ENCODE measurements at regions not wholly inside any gene's neighbourhood (a gene's known extent, or its start where the extent isn't known, plus 50 kb on each side); places are given as distances from the start of the nearest gene placed in this dataset.

GRCh38 chr5:159786901-159787691 is 129.2 kb upstream of the ADRA1B start:
- intact Hi-C loops (cut with DNase I) = no loop called here
- DNase-seq = peak in 4 of 7 donors; percentile 28 to 66 (median 36)
- no peak for TF ChIP-seq CTCF (IDR thresholded peaks at IDR 0.05)
- TF ChIP-seq POLR2A (IDR thresholded peaks at IDR 0.05) = no peak
- Histone ChIP-seq H3K4me3 (no peak overlapping the region), H3K4me1 (replicated peaks in 1 of 2) (peaks cover 0 to 3% of the 10 kb centered on the region in 2 donors), H3K9me3 (replicated peaks in 1 of 3) (no peaks in the 10 kb centered on the region), H3K36me3 (replicated peaks in 1 of 2) (no peaks in the 10 kb centered on the region), H3K27me3 (no peaks in the 10 kb centered on the region), H3K27ac (peak overlapping the region in 3 of 5 donors; percentile 8 to 77 (median 59))
- 67 to 80% (median 72%) methylated on average over 9 to 14 of the region's 14 CpGs for WGBS, 4 donors

- 51 to 72% (median 66%) methylated on average over 2 of the region's 2 CpGs for WGBS, 4 donors
- Histone ChIP-seq H3K27me3 (no peaks in the 10 kb centered on the region), H3K36me3 (replicated peaks in 1 of 2) (no peaks in the 10 kb centered on the region), H3K27ac (peak overlapping the region in 4 of 5 donors; percentile 4 to 77 (median 40)), H3K4me1 (replicated peaks in 1 of 2) (peaks cover 0 to 3% of the 10 kb centered on the region in 2 donors), H3K9me3 (replicated peaks in 1 of 3) (no peaks in the 10 kb centered on the region), H3K4me3 (no peak overlapping the region)
- DNase-seq = no peak
- TF ChIP-seq POLR2A (IDR thresholded peaks at IDR 0.05) = no peak
- intact Hi-C loops (cut with DNase I) = no loop called here
These were observed 128.4 kb upstream of the ADRA1B start for GRCh38 chr5:159787837-159788236.

GRCh38 chr5:159788835-159789331 is 127.4 kb upstream of the ADRA1B start:
- intact Hi-C loops (cut with DNase I) = no loop called here
- peak in 2 of 7 donors; percentile 29 to 61 for DNase-seq
- Histone ChIP-seq H3K27ac (peak overlapping the region in 3 of 5 donors; percentile 31 to 77 (median 59)), H3K27me3 (no peaks in the 10 kb centered on the region), H3K4me3 (no peak overlapping the region), H3K9me3 (replicated peaks in 1 of 3) (no peaks in the 10 kb centered on the region), H3K4me1 (replicated peaks in 1 of 2) (peaks cover 0 to 3% of the 10 kb centered on the region in 2 donors), H3K36me3 (replicated peaks in 1 of 2) (no peaks in the 10 kb centered on the region)
- TF ChIP-seq CTCF (IDR thresholded peaks at IDR 0.05) (no peak), POLR2A (IDR thresholded peaks at IDR 0.05) (no peak)
- 47 to 61% (median 55%) methylated on average over 5 of the region's 5 CpGs for WGBS, 4 donors

- Histone ChIP-seq H3K36me3 (replicated peaks in 1 of 2) (no peaks in the 10 kb centered on the region), H3K27me3 (no peaks in the 10 kb centered on the region), H3K4me3 (no peak overlapping the region), H3K4me1 (replicated peaks in 1 of 2) (peaks cover 0 to 3% of the 10 kb centered on the region in 2 donors), H3K27ac (no peak overlapping the region), H3K9me3 (replicated peaks in 1 of 3) (no peaks in the 10 kb centered on the region)
- intact Hi-C loops (cut with DNase I) = no loop called here
- no peak for TF ChIP-seq POLR2A (IDR thresholded peaks at IDR 0.05)
- no peak for TF ChIP-seq CTCF (IDR thresholded peaks at IDR 0.05)
- no peak for DNase-seq
- WGBS, 4 donors = 55 to 71% (median 67%) methylated on average over 2 of the region's 2 CpGs
These were observed 124.1 kb upstream of the ADRA1B start for GRCh38 chr5:159792180-159792579.
